ENCODE measurements at regions not wholly inside any gene's neighbourhood (a gene's known extent, or its start where the extent isn't known, plus 50 kb on each side); places are given as distances from the start of the nearest gene placed in this dataset.
"Not testable (repeated sequence)": the region's sequence is repeated elsewhere in the genome, so short reads cannot be mapped to it uniquely, and the experiment has no call there.

DNA sequence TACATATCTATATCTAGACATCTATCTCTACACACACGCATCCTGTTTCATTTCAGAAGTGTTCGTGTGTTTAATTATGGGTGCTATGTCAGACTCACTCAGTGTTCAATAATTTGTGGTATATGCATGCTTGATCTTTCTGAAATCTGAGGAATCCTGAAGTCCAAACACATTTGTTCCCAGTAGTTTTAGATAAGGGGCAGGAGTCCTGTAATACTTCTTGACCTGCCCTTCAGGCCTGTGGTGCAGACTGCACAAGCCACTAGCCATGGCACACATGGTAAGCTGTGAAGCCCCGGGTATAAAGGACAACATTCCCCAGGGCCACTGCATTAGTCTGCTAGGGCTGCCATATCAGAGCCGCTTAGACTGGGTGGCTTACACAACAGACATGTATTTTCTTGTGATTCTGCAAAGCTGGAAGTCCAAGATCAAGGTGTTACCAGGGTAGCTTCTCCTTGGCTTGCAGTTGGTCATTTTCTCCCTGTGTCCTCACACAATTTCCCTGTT is 267.2 kb downstream of the RHOU start:
- Mint-ChIP-seq H3K27ac (no peak overlapping the region), H3K9me3 (no peaks in the 10 kb centered on the region), H3K36me3 (ENCODE audit: low read depth) (no peaks in the 10 kb centered on the region), H3K4me3 (no peak overlapping the region), H3K27me3 (ENCODE audit: low read depth) (peaks cover 5% of the 10 kb centered on the region), H3K4me1 (ENCODE audit: low read depth) (peaks cover 4% of the 10 kb centered on the region)
- no peak for DNase-seq (ENCODE audit: low spot score)

GRCh38 chr1:229003233-229004031 is 267.5 kb upstream of the RAB4A start:
- no peaks in the 10 kb centered on the region for H3K9me3 Mint-ChIP-seq
- H3K4me1 Mint-ChIP-seq (ENCODE audit: low read depth), result peaks cover 4% of the 10 kb centered on the region
- H3K36me3 Mint-ChIP-seq (ENCODE audit: low read depth), result no peaks in the 10 kb centered on the region
- peaks cover 5% of the 10 kb centered on the region for H3K27me3 Mint-ChIP-seq (ENCODE audit: low read depth)
- DNase-seq (ENCODE audit: low spot score), result no peak
- H3K27ac Mint-ChIP-seq, result no peak overlapping the region
- no peak overlapping the region for H3K4me3 Mint-ChIP-seq

GRCh38 chr1:229004066-229004833 is 266.7 kb upstream of the RAB4A start:
- Mint-ChIP-seq H3K27ac (no peak overlapping the region), H3K4me3 (no peak overlapping the region), H3K27me3 (ENCODE audit: low read depth) (peaks cover 5% of the 10 kb centered on the region), H3K36me3 (ENCODE audit: low read depth) (no peaks in the 10 kb centered on the region), H3K4me1 (ENCODE audit: low read depth) (peaks cover 4% of the 10 kb centered on the region), H3K9me3 (no peaks in the 10 kb centered on the region)
- no peak for DNase-seq (ENCODE audit: low spot score)

DNA sequence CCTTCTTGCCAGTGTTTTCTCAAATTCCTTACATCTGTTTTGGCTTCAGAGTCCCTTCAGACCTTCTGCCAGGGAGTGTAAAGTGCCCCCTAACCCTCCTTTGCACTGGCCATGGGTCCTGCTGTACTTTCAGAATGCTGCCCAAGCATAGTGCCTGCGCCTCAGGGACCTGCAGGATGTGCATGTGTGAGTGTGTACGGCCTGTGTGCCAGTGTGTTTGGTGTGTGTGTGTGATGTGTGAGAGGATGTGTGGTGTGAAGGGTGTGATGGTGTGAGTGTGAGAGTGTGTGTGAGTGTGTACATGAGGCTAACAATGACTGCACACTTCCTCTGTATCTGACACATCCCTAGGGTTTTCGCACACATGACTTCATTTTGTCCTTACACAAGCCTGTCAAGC is 265.8 kb upstream of the RAB4A start:
- Mint-ChIP-seq H3K4me1 (ENCODE audit: low read depth) (peaks cover 4% of the 10 kb centered on the region), H3K9me3 (no peaks in the 10 kb centered on the region), H3K27me3 (ENCODE audit: low read depth) (peaks cover 3% of the 10 kb centered on the region), H3K36me3 (ENCODE audit: low read depth) (no peaks in the 10 kb centered on the region), H3K27ac (no peak overlapping the region), H3K4me3 (no peak overlapping the region)
- no peak for DNase-seq (ENCODE audit: low spot score)

- no peaks in the 10 kb centered on the region for H3K9me3 Mint-ChIP-seq
- no peak overlapping the region for H3K4me3 Mint-ChIP-seq
- H3K27ac Mint-ChIP-seq, result no peak overlapping the region
- no peaks in the 10 kb centered on the region for H3K36me3 Mint-ChIP-seq (ENCODE audit: low read depth)
- no peak for DNase-seq (ENCODE audit: low spot score)
- H3K4me1 Mint-ChIP-seq (ENCODE audit: low read depth), result peaks cover 4% of the 10 kb centered on the region
- H3K27me3 Mint-ChIP-seq (ENCODE audit: low read depth), result peaks cover 3% of the 10 kb centered on the region
Observed at GRCh38 chr1:229005556-229005955, 265.4 kb upstream of the RAB4A start.

DNA sequence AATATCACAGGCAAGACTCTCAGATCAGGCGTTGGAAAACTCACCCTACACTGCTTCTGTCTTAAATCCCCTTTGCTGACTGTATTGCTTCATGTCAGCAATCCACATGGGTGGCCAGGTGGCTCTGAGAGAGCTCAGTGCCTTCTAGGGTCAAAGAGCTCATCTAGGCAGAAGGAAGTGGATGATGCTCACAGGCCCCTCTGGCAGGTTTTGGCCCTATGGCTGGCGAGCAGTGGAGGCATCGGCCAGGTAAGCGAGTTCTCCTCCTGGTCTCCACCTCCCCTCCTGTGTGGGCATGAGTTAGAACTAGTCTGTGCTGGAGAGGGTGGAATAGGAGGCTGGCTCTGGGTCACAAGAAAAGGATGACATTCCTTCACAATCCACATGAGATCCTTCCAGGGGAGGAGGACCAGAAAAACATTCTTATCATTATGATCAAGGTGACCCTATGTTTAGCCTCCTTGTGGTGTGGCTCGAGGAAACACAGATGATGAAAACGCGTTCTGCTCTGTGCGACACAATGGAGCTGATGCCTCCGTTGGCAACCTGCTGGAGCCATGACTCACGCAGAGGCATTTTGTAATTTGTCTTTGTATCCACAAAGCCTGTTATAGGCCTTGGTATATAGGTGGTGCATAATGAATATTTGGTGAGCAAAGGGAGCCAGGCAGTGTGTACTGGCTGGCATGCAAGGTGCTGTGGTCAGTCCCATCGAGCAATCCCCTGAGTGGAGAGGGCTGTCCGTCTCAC is 264.6 kb upstream of the RAB4A start:
- H3K9me3 Mint-ChIP-seq, result no peaks in the 10 kb centered on the region
- peaks cover 3% of the 10 kb centered on the region for H3K27me3 Mint-ChIP-seq (ENCODE audit: low read depth)
- peaks cover 4% of the 10 kb centered on the region for H3K4me1 Mint-ChIP-seq (ENCODE audit: low read depth)
- no peak overlapping the region for H3K4me3 Mint-ChIP-seq
- no peak overlapping the region for H3K27ac Mint-ChIP-seq
- no peaks in the 10 kb centered on the region for H3K36me3 Mint-ChIP-seq (ENCODE audit: low read depth)
- DNase-seq (ENCODE audit: low spot score), result no peak

GRCh38 chr1:229007167-229007566 is 263.7 kb upstream of the RAB4A start:
- H3K36me3 Mint-ChIP-seq (ENCODE audit: low read depth), result no peaks in the 10 kb centered on the region
- H3K4me3 Mint-ChIP-seq, result no peak overlapping the region
- DNase-seq (ENCODE audit: low spot score), result no peak
- peaks cover 3% of the 10 kb centered on the region for H3K27me3 Mint-ChIP-seq (ENCODE audit: low read depth)
- H3K4me1 Mint-ChIP-seq (ENCODE audit: low read depth), result peaks cover 3% of the 10 kb centered on the region
- H3K27ac Mint-ChIP-seq, result no peak overlapping the region
- H3K9me3 Mint-ChIP-seq, result no peaks in the 10 kb centered on the region

- no peak overlapping the region for H3K27ac Mint-ChIP-seq
- H3K4me3 Mint-ChIP-seq, result no peak overlapping the region
- peaks cover 4% of the 10 kb centered on the region for H3K27me3 Mint-ChIP-seq (ENCODE audit: low read depth)
- H3K4me1 Mint-ChIP-seq (ENCODE audit: low read depth), result no peaks in the 10 kb centered on the region
- no peaks in the 10 kb centered on the region for H3K36me3 Mint-ChIP-seq (ENCODE audit: low read depth)
- DNase-seq (ENCODE audit: low spot score), result no peak
- no peaks in the 10 kb centered on the region for H3K9me3 Mint-ChIP-seq
Observed at GRCh38 chr1:229007701-229008100, 263.2 kb upstream of the RAB4A start.

GRCh38 chr1:229008347-229008746 is 262.6 kb upstream of the RAB4A start:
- not testable (repeated sequence) for H3K27me3 Mint-ChIP-seq (ENCODE audit: low read depth); H3K4me3 Mint-ChIP-seq; H3K4me1 Mint-ChIP-seq (ENCODE audit: low read depth); H3K36me3 Mint-ChIP-seq (ENCODE audit: low read depth); DNase-seq (ENCODE audit: low spot score); H3K9me3 Mint-ChIP-seq; H3K27ac Mint-ChIP-seq

DNA sequence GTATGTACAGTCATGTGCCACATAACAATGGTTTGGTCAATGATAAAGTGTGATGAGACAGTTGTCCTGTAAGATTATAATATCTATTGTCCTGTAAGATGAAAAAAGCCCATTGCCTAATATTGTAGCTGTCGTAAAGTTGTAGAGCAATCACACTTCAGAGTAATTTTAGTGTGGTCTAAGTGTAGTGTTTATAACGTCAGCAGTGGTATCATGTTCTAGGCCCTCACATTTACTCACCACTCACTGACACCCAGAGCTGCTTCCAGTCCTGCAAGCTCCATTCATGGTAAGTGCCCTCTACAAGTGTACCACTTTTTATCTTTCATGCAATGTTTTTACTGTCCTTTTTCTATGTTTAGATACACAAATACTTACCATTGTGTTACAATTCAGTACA is 259.9 kb upstream of the RAB4A start:
- DNase-seq (ENCODE audit: low spot score), result no peak
- no peak overlapping the region for H3K4me3 Mint-ChIP-seq
- H3K27me3 Mint-ChIP-seq (ENCODE audit: low read depth), result peaks cover 12% of the 10 kb centered on the region
- peaks cover 2% of the 10 kb centered on the region for H3K4me1 Mint-ChIP-seq (ENCODE audit: low read depth)
- H3K9me3 Mint-ChIP-seq, result no peaks in the 10 kb centered on the region
- H3K36me3 Mint-ChIP-seq (ENCODE audit: low read depth), result no peaks in the 10 kb centered on the region
- H3K27ac Mint-ChIP-seq, result no peak overlapping the region

GRCh38 chr1:229012823-229013222 is 258.1 kb upstream of the RAB4A start:
- H3K36me3 Mint-ChIP-seq (ENCODE audit: low read depth), result no peaks in the 10 kb centered on the region
- no peak overlapping the region for H3K4me3 Mint-ChIP-seq
- H3K27ac Mint-ChIP-seq, result no peak overlapping the region
- peaks cover 2% of the 10 kb centered on the region for H3K4me1 Mint-ChIP-seq (ENCODE audit: low read depth)
- H3K27me3 Mint-ChIP-seq (ENCODE audit: low read depth), result peaks cover 13% of the 10 kb centered on the region
- H3K9me3 Mint-ChIP-seq, result no peaks in the 10 kb centered on the region
- DNase-seq (ENCODE audit: low spot score), result no peak

- no peak overlapping the region for H3K27ac Mint-ChIP-seq
- peaks cover 13% of the 10 kb centered on the region for H3K27me3 Mint-ChIP-seq (ENCODE audit: low read depth)
- H3K36me3 Mint-ChIP-seq (ENCODE audit: low read depth), result no peaks in the 10 kb centered on the region
- DNase-seq (ENCODE audit: low spot score), result no peak
- no peak overlapping the region for H3K4me3 Mint-ChIP-seq
- H3K4me1 Mint-ChIP-seq (ENCODE audit: low read depth), result peaks cover 2% of the 10 kb centered on the region
- no peaks in the 10 kb centered on the region for H3K9me3 Mint-ChIP-seq
Observed at GRCh38 chr1:229013981-229014380, 256.9 kb upstream of the RAB4A start.

GRCh38 chr1:229015806-229016205 is 255.1 kb upstream of the RAB4A start:
- Mint-ChIP-seq H3K4me3 (no peak overlapping the region), H3K27ac (no peak overlapping the region), H3K36me3 (ENCODE audit: low read depth) (no peaks in the 10 kb centered on the region), H3K9me3 (no peaks in the 10 kb centered on the region), H3K27me3 (ENCODE audit: low read depth) (peaks cover 13% of the 10 kb centered on the region), H3K4me1 (ENCODE audit: low read depth) (peaks cover 2% of the 10 kb centered on the region)
- DNase-seq (ENCODE audit: low spot score), result no peak

DNA sequence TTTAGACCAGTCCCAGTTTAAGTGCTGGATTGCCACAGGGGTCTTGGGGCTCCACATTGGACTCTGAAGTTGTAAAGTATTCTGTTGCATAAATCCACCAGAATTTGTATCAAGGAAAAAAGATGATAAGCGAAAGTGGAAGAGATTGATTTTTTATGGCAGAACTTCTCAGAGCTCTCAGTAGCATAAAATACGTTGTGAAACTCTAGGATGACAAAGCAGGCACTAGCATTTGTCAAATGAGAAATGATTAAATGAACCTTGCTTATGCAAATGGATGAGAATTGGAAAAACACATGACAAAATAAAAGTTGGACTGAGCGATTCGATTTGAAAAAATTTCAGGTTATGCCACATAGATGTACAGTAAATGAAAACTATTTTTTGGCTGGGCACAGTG is 253.8 kb upstream of the RAB4A start:
- no peak overlapping the region for H3K4me3 Mint-ChIP-seq
- H3K36me3 Mint-ChIP-seq (ENCODE audit: low read depth), result no peaks in the 10 kb centered on the region
- H3K27ac Mint-ChIP-seq, result no peak overlapping the region
- H3K27me3 Mint-ChIP-seq (ENCODE audit: low read depth), result peaks cover 13% of the 10 kb centered on the region
- peaks cover 2% of the 10 kb centered on the region for H3K4me1 Mint-ChIP-seq (ENCODE audit: low read depth)
- no peaks in the 10 kb centered on the region for H3K9me3 Mint-ChIP-seq
- no peak for DNase-seq (ENCODE audit: low spot score)
